ENCODE measurements at regions not wholly inside any gene's neighbourhood (a gene's known extent, or its start where the extent isn't known, plus 50 kb on each side); places are given as distances from the start of the nearest gene placed in this dataset.

- no peak overlapping the region for H3K27ac ChIP-seq
- H3K4me3 ChIP-seq, result no peak overlapping the region
- H3K36me3 ChIP-seq, result no peaks in the 10 kb centered on the region
- no peaks in the 10 kb centered on the region for H3K4me1 ChIP-seq
- intact Hi-C loops (cut with DNase I), result loop anchor here (10.0 kb wide), 1 partner anchor 1429 kb away; no protein-coding TSS in a partner anchor
- no peaks in the 10 kb centered on the region for H3K9me3 ChIP-seq
- DNase-seq (ENCODE audit: extremely low spot score in 2 of 2), result no peak
- H3K27me3 ChIP-seq, result no peaks in the 10 kb centered on the region
- TF ChIP-seq POLR2AphosphoS5 (IDR thresholded peaks at IDR 0.05; ENCODE audit: insufficient read depth in 1 of 2, low read depth in 1 of 2), result no peak
Measured at GRCh38 chr2:198315791-198316630, 511.6 kb downstream of the PLCL1 start.

- no peak for DNase-seq (ENCODE audit: extremely low spot score in 2 of 2)
- Histone ChIP-seq H3K36me3 (no peaks in the 10 kb centered on the region), H3K4me1 (no peaks in the 10 kb centered on the region), H3K9me3 (no peaks in the 10 kb centered on the region), H3K4me3 (no peak overlapping the region), H3K27ac (no peak overlapping the region), H3K27me3 (no peaks in the 10 kb centered on the region)
- TF ChIP-seq POLR2A (IDR thresholded peaks at IDR 0.05), result no peak
- no peak for TF ChIP-seq POLR2AphosphoS5 (IDR thresholded peaks at IDR 0.05; ENCODE audit: insufficient read depth in 1 of 2, low read depth in 1 of 2)
- TF ChIP-seq CTCF (IDR thresholded peaks at IDR 0.05), result peak; percentile 33 to 66 (median 40)
- intact Hi-C loops (cut with DNase I), result loop anchor here (10.0 kb wide), 1 partner anchor 1430 kb away; no protein-coding TSS in a partner anchor
Measured at GRCh38 chr2:198314559-198315153, 510.3 kb downstream of the PLCL1 start.

GRCh38 chr2:198312596-198313483 is 508.4 kb downstream of the PLCL1 start:
- H3K36me3 ChIP-seq, result no peaks in the 10 kb centered on the region
- H3K4me3 ChIP-seq, result no peak overlapping the region
- no peaks in the 10 kb centered on the region for H3K27me3 ChIP-seq
- intact Hi-C loops (cut with DNase I), result loop anchor here (10.0 kb wide), 1 partner anchor 1432 kb away; no protein-coding TSS in a partner anchor
- H3K27ac ChIP-seq, result no peak overlapping the region
- H3K4me1 ChIP-seq, result no peaks in the 10 kb centered on the region
- TF ChIP-seq POLR2A (IDR thresholded peaks at IDR 0.05) (no peak), POLR2AphosphoS5 (IDR thresholded peaks at IDR 0.05; ENCODE audit: insufficient read depth in 1 of 2, low read depth in 1 of 2) (no peak), CTCF (IDR thresholded peaks at IDR 0.05) (no peak)
- no peaks in the 10 kb centered on the region for H3K9me3 ChIP-seq
- no peak for DNase-seq (ENCODE audit: extremely low spot score in 2 of 2)

- DNase-seq (ENCODE audit: extremely low spot score in 2 of 2), result no peak
- Histone ChIP-seq H3K36me3 (no peaks in the 10 kb centered on the region), H3K4me1 (no peaks in the 10 kb centered on the region), H3K27ac (no peak overlapping the region), H3K4me3 (no peak overlapping the region), H3K27me3 (no peaks in the 10 kb centered on the region), H3K9me3 (no peaks in the 10 kb centered on the region)
- TF ChIP-seq CTCF (IDR thresholded peaks at IDR 0.05) (no peak), POLR2AphosphoS5 (IDR thresholded peaks at IDR 0.05; ENCODE audit: insufficient read depth in 1 of 2, low read depth in 1 of 2) (no peak), POLR2A (IDR thresholded peaks at IDR 0.05) (no peak)
- intact Hi-C loops (cut with DNase I), result loop anchor here (10.0 kb wide), 1 partner anchor 1434 kb away; no protein-coding TSS in a partner anchor
Measured at GRCh38 chr2:198311020-198311419, 506.6 kb downstream of the PLCL1 start.

- no peaks in the 10 kb centered on the region for H3K36me3 ChIP-seq
- no peak for TF ChIP-seq POLR2AphosphoS5 (IDR thresholded peaks at IDR 0.05; ENCODE audit: insufficient read depth in 1 of 2, low read depth in 1 of 2)
- TF ChIP-seq POLR2A (IDR thresholded peaks at IDR 0.05), result no peak
- peak; percentile 22 to 78 (median 26) for TF ChIP-seq CTCF (IDR thresholded peaks at IDR 0.05)
- no peaks in the 10 kb centered on the region for H3K27me3 ChIP-seq
- H3K9me3 ChIP-seq, result no peaks in the 10 kb centered on the region
- DNase-seq (ENCODE audit: extremely low spot score in 2 of 2), result no peak
- intact Hi-C loops (cut with DNase I), result loop anchor here (10.0 kb wide), 2 partner anchors 1175 to 1435 kb away; no protein-coding TSS in a partner anchor
- H3K27ac ChIP-seq, result no peak overlapping the region
- no peaks in the 10 kb centered on the region for H3K4me1 ChIP-seq
- H3K4me3 ChIP-seq, result no peak overlapping the region
Measured at GRCh38 chr2:198309673-198310280, 505.4 kb downstream of the PLCL1 start.
